OCI-LY1 (cell line): ENCODE measurements at regions not wholly inside any gene's neighbourhood (a gene's known extent, or its start where the extent isn't known, plus 50 kb on each side); places are given as distances from the start of the nearest gene placed in this dataset.

ENCODE experiments used
- H2AFZ ChIP-seq: fragments of 200-600 bp; sonication (generic), shearing (Covaris generic); 2 replicates; pipeline ENCODE4 v1.6.0; 2014; ENCODE audit warnings: antibody characterized with exemption, mild to moderate bottlenecking, low read length
- H3F3A ChIP-seq: fragments of 200-600 bp; sonication (generic), shearing (Covaris generic); 2 replicates; pipeline ENCODE4 v1.6.0; 2014; ENCODE audit warnings: mild to moderate bottlenecking, antibody characterized with exemption, low read length, moderate library complexity; ENCODE audit not compliant: insufficient read depth
- H3K27ac ChIP-seq: fragments of 200-600 bp; sonication (generic); 2 replicates; pipeline ENCODE4 v1.5.1; 2014; ENCODE audit warnings: low read length, mixed run types, mild to moderate bottlenecking, low read depth; ENCODE audit not compliant: poor library complexity, severe bottlenecking
- H3K27me3 ChIP-seq: fragments of 200-600 bp; sonication (generic); 2 replicates; pipeline ENCODE4 v1.6.0; 2014; ENCODE audit warnings: antibody characterized with exemption, mild to moderate bottlenecking, low read length, moderate library complexity; ENCODE audit not compliant: insufficient read depth
- H3K36me3 ChIP-seq: fragments of 200-600 bp; sonication (generic); 2 replicates; pipeline ENCODE4 v1.6.1; 2014; ENCODE audit warnings: mild to moderate bottlenecking, antibody characterized with exemption, low read length, moderate library complexity, mixed read lengths; ENCODE audit not compliant: insufficient read depth
- H3K4me1 ChIP-seq: fragments of 200-600 bp; sonication (generic); 2 replicates; pipeline ENCODE4 v1.5.1; 2014; ENCODE audit warnings: mild to moderate bottlenecking, low read length, moderate library complexity; ENCODE audit not compliant: insufficient read depth, severe bottlenecking
- H3K4me2 ChIP-seq: fragments of 200-600 bp; sonication (generic), shearing (Covaris generic); 2 replicates; pipeline ENCODE4 v1.6.1; 2014; ENCODE audit warnings: low read length
- H3K4me3 ChIP-seq: fragments of 200-600 bp; sonication (generic); 2 replicates; pipeline ENCODE4 v1.5.1; 2014; ENCODE audit warnings: low read length, low read depth, mild to moderate bottlenecking, mixed read lengths; ENCODE audit not compliant: poor library complexity, severe bottlenecking
- H3K79me2 ChIP-seq: fragments of 200-600 bp; shearing (Covaris generic); 2 replicates; pipeline ENCODE4 v1.6.1; 2016; ENCODE audit warnings: mixed run types, low read length, mixed read lengths; ENCODE audit not compliant: insufficient read depth
- H3K9ac ChIP-seq: fragments of 200-600 bp; sonication (generic), shearing (Covaris generic); 2 replicates; pipeline ENCODE4 v1.6.1; 2014; ENCODE audit warnings: mild to moderate bottlenecking, low read length, mixed read lengths
- H3K9me2 ChIP-seq: fragments of 200-600 bp; sonication (generic), shearing (Covaris generic); 2 replicates; pipeline ENCODE4 v1.6.1; 2014; ENCODE audit warnings: low read depth, mild to moderate bottlenecking, low read length, mixed read lengths
- H3K9me3 ChIP-seq: fragments of 200-600 bp; shearing (Covaris generic); 2 replicates; pipeline ENCODE4 v1.6.1; 2014; ENCODE audit warnings: low read length, mixed read lengths
- H4K20me1 ChIP-seq: fragments of 200-600 bp; sonication (generic), shearing (Covaris generic); 2 replicates; pipeline ENCODE4 v1.6.0; 2016; ENCODE audit warnings: mild to moderate bottlenecking, low read length; ENCODE audit not compliant: insufficient read depth
- EZH2 ChIP-seq: fragments of 200-600 bp; sonication (generic), shearing (Covaris generic); IDR thresholded peaks from 2 replicates; pipeline ENCODE4 v1.8.0; 2017; ENCODE audit warnings: borderline replicate concordance, mixed run types, mild to moderate bottlenecking, antibody characterized with exemption, low read length, moderate library complexity, mixed read lengths
- TF ChIP-seq, protein P1 (sequence below): fragments of 200-600 bp; sonication (generic), shearing (Covaris generic); IDR thresholded peaks from 2 replicates; pipeline ENCODE4 v1.5.1; 2017; ENCODE audit warnings: mild to moderate bottlenecking, antibody characterized with exemption, low read length, moderate library complexity, mixed read lengths

GRCh38 chr4:159480826-159481225, 377.9 kb downstream of the RAPGEF2 start:
- Histone ChIP-seq H4K20me1 (no peaks in the 10 kb centered on the region), H3K4me2 (no peak overlapping the region), H3K79me2 (no peaks in the 10 kb centered on the region), H3K9me2 (no peaks in the 10 kb centered on the region), H3F3A (no peaks in the 10 kb centered on the region), H3K27ac (no peak overlapping the region), H3K36me3 (no peaks in the 10 kb centered on the region), H3K9ac (no peak overlapping the region), H3K4me3 (no peak overlapping the region), H3K9me3 (no peaks in the 10 kb centered on the region), H2AFZ (no peak overlapping the region), H3K27me3 (no peaks in the 10 kb centered on the region), H3K4me1 (no peaks in the 10 kb centered on the region)
- TF ChIP-seq EZH2 = no peak
- TF ChIP-seq, protein P1, sequence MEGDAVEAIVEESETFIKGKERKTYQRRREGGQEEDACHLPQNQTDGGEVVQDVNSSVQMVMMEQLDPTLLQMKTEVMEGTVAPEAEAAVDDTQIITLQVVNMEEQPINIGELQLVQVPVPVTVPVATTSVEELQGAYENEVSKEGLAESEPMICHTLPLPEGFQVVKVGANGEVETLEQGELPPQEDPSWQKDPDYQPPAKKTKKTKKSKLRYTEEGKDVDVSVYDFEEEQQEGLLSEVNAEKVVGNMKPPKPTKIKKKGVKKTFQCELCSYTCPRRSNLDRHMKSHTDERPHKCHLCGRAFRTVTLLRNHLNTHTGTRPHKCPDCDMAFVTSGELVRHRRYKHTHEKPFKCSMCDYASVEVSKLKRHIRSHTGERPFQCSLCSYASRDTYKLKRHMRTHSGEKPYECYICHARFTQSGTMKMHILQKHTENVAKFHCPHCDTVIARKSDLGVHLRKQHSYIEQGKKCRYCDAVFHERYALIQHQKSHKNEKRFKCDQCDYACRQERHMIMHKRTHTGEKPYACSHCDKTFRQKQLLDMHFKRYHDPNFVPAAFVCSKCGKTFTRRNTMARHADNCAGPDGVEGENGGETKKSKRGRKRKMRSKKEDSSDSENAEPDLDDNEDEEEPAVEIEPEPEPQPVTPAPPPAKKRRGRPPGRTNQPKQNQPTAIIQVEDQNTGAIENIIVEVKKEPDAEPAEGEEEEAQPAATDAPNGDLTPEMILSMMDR = no peak

- Histone ChIP-seq H3F3A (no peaks in the 10 kb centered on the region), H3K36me3 (no peaks in the 10 kb centered on the region), H3K4me3 (no peak overlapping the region), H3K9ac (no peak overlapping the region), H3K9me2 (no peaks in the 10 kb centered on the region), H3K4me2 (no peak overlapping the region), H3K4me1 (no peaks in the 10 kb centered on the region), H4K20me1 (no peaks in the 10 kb centered on the region), H3K27me3 (no peaks in the 10 kb centered on the region), H3K27ac (no peak overlapping the region), H3K79me2 (no peaks in the 10 kb centered on the region), H3K9me3 (no peaks in the 10 kb centered on the region), H2AFZ (no peak overlapping the region)
- TF ChIP-seq, protein P1 = no peak
- TF ChIP-seq EZH2 = no peak
These were observed 379.1 kb downstream of the RAPGEF2 start for GRCh38 chr4:159481936-159482335.

DNA sequence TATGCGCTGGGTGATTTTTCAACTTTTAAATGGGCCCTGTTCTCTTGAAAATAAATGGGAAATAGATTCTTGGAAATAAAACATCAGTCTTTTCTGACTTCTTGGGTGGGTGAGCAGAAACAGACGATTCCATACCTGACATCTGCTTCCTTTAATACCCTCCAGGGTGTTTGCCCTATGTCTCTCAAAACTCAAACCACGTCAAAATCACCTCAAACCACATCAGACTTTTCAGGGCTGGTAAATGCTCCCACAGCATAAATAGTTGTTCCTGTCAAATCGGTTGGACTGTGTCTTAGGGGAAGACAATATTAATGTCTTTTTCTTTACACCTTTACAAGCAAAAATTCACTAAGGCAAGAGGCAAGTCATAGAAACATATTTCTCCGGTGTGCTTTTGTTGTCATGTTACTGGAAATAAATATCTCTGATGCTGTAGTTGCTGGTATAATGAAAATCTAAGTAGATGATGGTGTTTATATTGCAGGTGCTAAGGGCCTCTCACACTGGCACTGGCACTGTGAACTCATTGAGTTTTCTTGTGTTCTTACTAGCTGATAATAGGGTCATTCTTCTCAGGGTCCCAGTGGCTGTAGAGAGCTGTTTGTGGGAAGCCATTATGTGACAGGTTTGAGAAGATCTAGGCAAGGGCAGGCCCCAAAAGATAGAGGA, 380.4 kb downstream of the RAPGEF2 start:
- H3K4me3 ChIP-seq = no peak overlapping the region
- H3K9ac ChIP-seq = no peak overlapping the region
- H3K4me2 ChIP-seq = no peak overlapping the region
- TF ChIP-seq EZH2 = no peak
- TF ChIP-seq, protein P1 = no peak
- H3K9me3 ChIP-seq = no peaks in the 10 kb centered on the region
- H3K9me2 ChIP-seq = no peaks in the 10 kb centered on the region
- H3K36me3 ChIP-seq = no peaks in the 10 kb centered on the region
- H3K79me2 ChIP-seq = no peaks in the 10 kb centered on the region
- no peak overlapping the region for H3K27ac ChIP-seq
- H2AFZ ChIP-seq = no peak overlapping the region
- H4K20me1 ChIP-seq = no peaks in the 10 kb centered on the region
- no peaks in the 10 kb centered on the region for H3F3A ChIP-seq
- no peaks in the 10 kb centered on the region for H3K4me1 ChIP-seq
- H3K27me3 ChIP-seq = no peaks in the 10 kb centered on the region
